Peyer's patch (tissue), 4 donors: ENCODE measurements at regions not wholly inside any gene's neighbourhood (a gene's known extent, or its start where the extent isn't known, plus 50 kb on each side); places are given as distances from the start of the nearest gene placed in this dataset.
A peak's percentile ranks its signal among the peaks of the same experiment; 100 is the strongest.

ENCODE experiments used
- DNase-seq, 3 donors: peaks; one replicate each; pipeline ENCODE4 v3.0.0-alpha.2; 2017 to 2019
- H3K27ac ChIP-seq, 4 donors: fragments of 200-600 bp; sonication (generic); one replicate each; pipeline ENCODE4 v1.5.1; 2016 to 2019
- H3K27me3 ChIP-seq, 2 donors: fragments of 200-600 bp; sonication (generic); one replicate each; pipeline ENCODE4 v1.5.1; 2019
- H3K36me3 ChIP-seq, 3 donors: fragments of 200-600 bp; sonication (generic); one replicate each; pipeline ENCODE4 v1.5.1; 2016 to 2019
- H3K4me1 ChIP-seq, 4 donors: fragments of 200-600 bp; sonication (generic); one replicate each; pipeline ENCODE4 v1.5.1; 2016 to 2019
- H3K4me3 ChIP-seq, 4 donors: fragments of 200-600 bp; sonication (generic); 1 replicate in 3 of 4; 2 replicates in 1 of 4; pipeline ENCODE4 v1.5.1; 2016 to 2019; ENCODE audit warnings: mild to moderate bottlenecking in 1 of 4
- H3K9me3 ChIP-seq, 4 donors: fragments of 200-600 bp; sonication (generic); one replicate each; pipeline ENCODE4 v1.5.1; 2016 to 2019; ENCODE audit warnings: mild to moderate bottlenecking in 1 of 4
- CTCF ChIP-seq, 6 experiments: fragments of 450-650 bp in 4 of 6; fragments of 200-600 bp in 2 of 6; sonication (generic) in 1 of 6; IDR thresholded peaks; one replicate each; pipeline ENCODE4 v1.5.1; 2017 to 2019; ENCODE audit warnings: antibody characterized with exemption in 6 of 6, mild to moderate bottlenecking in 3 of 6, moderate library complexity in 1 of 6
- POLR2A ChIP-seq, 2 donors: fragments of 450-650 bp; IDR thresholded peaks; one replicate each; pipeline ENCODE4 v1.5.1; 2017; ENCODE audit warnings: antibody characterized with exemption in 2 of 2, mild to moderate bottlenecking in 2 of 2, moderate library complexity in 2 of 2

- Histone ChIP-seq H3K27ac (no peak overlapping the region), H3K27me3 (no peaks in the 10 kb centered on the region), H3K9me3 (no peaks in the 10 kb centered on the region), H3K4me1 (no peaks in the 10 kb centered on the region), H3K4me3 (no peak overlapping the region), H3K36me3 (no peaks in the 10 kb centered on the region)
- DNase-seq = peak in 1 of 3 donors; percentile 10
- no peak for TF ChIP-seq CTCF (IDR thresholded peaks at IDR 0.05)
- no peak for TF ChIP-seq POLR2A (IDR thresholded peaks at IDR 0.05)
Measured at GRCh38 chr7:156017916-156018700, 205.8 kb upstream of the SHH start.

GRCh38 chr7:156017431-156017830, 205.2 kb upstream of the SHH start:
- H3K36me3 ChIP-seq = no peaks in the 10 kb centered on the region
- peak in 1 of 3 donors; percentile 25 for DNase-seq
- no peak overlapping the region for H3K4me3 ChIP-seq
- TF ChIP-seq POLR2A (IDR thresholded peaks at IDR 0.05) (no peak), CTCF (IDR thresholded peaks at IDR 0.05) (no peak)
- no peaks in the 10 kb centered on the region for H3K27me3 ChIP-seq
- no peaks in the 10 kb centered on the region for H3K4me1 ChIP-seq
- H3K27ac ChIP-seq = no peak overlapping the region
- no peaks in the 10 kb centered on the region for H3K9me3 ChIP-seq

- no peak overlapping the region for H3K4me3 ChIP-seq
- H3K27ac ChIP-seq = no peak overlapping the region
- no peaks in the 10 kb centered on the region for H3K36me3 ChIP-seq
- DNase-seq = peak in 1 of 3 donors; percentile 21
- TF ChIP-seq POLR2A (IDR thresholded peaks at IDR 0.05) (no peak), CTCF (IDR thresholded peaks at IDR 0.05) (no peak)
- no peaks in the 10 kb centered on the region for H3K9me3 ChIP-seq
- no peaks in the 10 kb centered on the region for H3K27me3 ChIP-seq
- H3K4me1 ChIP-seq = no peaks in the 10 kb centered on the region
Measured at GRCh38 chr7:156015237-156016020, 203.2 kb upstream of the SHH start.

GRCh38 chr7:156014808-156015207, 202.5 kb upstream of the SHH start:
- Histone ChIP-seq H3K27ac (no peak overlapping the region), H3K27me3 (no peaks in the 10 kb centered on the region), H3K4me3 (no peak overlapping the region), H3K4me1 (no peaks in the 10 kb centered on the region), H3K9me3 (no peaks in the 10 kb centered on the region), H3K36me3 (no peaks in the 10 kb centered on the region)
- DNase-seq = peak in 1 of 3 donors; percentile 14
- TF ChIP-seq CTCF (IDR thresholded peaks at IDR 0.05) (no peak), POLR2A (IDR thresholded peaks at IDR 0.05) (no peak)

- Histone ChIP-seq H3K27me3 (no peaks in the 10 kb centered on the region), H3K36me3 (no peaks in the 10 kb centered on the region), H3K4me3 (no peak overlapping the region), H3K9me3 (no peaks in the 10 kb centered on the region), H3K4me1 (no peaks in the 10 kb centered on the region), H3K27ac (no peak overlapping the region)
- TF ChIP-seq POLR2A (IDR thresholded peaks at IDR 0.05) (no peak), CTCF (IDR thresholded peaks at IDR 0.05) (no peak)
- DNase-seq = no peak
Measured at GRCh38 chr7:156014201-156014600, 201.9 kb upstream of the SHH start.
